Hindlimb muscle (tissue), 1 donor: ENCODE measurements at regions not wholly inside any gene's neighbourhood (a gene's known extent, or its start where the extent isn't known, plus 50 kb on each side); places are given as distances from the start of the nearest gene placed in this dataset.
"Not testable (repeated sequence)": the region's sequence is repeated elsewhere in the genome, so short reads cannot be mapped to it uniquely, and the experiment has no call there.

ENCODE experiments used
- DNase-seq: peaks from one replicate; pipeline ENCODE4 v3.0.0-alpha.2; 2013

DNA sequence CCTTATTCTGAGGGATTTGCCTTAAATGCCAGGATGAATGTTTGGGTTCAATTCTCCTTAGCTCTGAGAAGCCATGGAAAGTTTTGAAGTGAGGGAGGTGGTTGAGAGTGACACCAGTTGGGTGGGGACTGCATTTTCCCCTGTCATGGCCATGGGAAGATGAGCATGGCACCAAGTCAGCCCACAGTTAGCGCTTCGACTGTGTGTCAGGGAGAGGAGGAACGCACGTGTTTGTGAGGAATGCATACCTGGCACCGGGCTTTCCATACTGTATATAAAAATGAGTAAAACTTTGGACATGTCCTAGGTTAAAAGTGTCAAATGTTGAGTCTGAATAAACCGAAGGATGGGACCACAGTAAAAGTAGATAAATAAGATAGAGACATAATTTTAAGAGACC is 187.5 kb upstream of the KL start:
- no peak for DNase-seq

DNA sequence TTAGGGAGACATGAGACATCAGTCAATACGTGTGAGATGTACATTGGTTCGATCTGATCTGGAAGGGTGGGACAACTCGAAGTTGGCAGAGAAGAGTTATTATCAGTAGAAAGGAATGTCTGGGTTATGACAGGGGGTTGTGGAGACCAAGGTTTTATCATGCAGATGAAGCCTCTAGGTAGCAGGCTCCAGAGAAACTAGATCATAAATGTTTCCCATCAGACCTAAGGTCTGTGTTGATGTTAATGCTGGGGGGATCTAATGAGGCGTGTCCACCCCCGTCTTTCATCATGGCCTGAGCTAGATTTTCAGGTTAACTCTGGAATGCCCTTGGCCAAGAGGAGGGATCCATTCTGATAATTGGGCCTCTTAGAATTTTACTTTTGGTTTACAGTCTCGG is 187.0 kb upstream of the KL start:
- DNase-seq = no peak

DNA sequence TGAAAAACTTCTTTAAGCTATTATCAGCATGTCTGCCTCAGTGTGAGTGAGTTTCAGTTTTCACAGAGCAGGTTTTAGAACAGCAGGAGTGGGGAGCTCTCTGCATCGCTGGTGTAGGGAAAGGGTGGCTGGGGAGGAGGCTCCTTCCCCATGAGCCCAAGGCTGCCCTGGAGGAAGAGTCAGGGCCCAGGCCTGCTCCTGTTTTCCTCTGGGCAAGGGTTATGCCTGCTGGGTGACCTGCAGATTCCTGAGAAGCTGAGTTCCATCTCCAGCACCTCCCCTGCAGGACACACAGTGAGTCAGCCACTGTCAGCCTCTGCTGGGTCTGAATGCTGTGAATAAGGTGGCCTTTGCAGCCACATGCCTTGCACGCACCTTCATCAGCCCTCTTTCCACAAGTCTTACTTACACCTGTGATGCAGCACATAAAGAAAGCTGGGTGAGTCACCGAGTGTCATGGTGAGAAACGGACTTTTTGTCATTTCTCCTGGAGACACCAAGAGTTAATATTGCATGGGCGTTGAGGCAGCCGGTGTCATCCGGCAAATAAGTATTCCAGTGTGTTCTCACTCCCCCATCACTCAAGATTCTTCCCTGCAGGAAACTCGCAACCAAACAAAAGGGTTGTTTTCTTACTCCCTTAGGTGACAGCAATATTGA is 186.4 kb upstream of the KL start:
- no peak for DNase-seq

DNA sequence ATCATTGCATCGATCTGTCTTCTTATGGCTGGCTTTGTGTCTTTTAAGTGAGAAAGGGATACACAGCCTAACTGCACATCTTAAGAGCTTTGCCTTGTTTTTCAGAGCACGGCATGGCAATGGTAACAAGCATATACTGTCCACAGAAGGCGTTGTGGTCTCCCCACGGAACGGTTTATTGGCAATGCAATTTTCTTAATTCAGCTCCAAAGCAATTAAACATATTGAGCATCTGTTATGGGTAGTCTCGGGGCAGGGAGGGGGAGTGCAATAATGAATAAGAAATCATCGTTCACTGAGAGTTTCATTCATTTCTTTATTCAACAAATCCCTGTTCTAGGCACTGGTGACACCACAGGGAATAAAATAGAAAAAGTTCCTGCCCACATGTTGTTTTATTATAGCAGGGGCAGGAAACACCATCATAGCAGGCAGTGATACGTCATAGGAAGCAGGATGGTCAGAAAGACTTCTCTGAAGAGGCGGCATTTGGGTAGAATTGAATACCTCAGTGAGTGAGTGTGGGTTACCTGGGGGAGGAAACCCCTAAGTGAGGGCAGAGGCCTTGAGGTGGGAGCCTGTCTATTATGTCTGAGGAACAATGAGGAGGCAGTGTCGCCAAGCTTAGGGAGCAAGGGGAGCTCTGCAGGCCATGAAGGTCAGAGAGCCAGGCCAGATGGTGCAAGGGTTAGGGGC is 185.7 kb upstream of the KL start:
- DNase-seq = no peak

DNA sequence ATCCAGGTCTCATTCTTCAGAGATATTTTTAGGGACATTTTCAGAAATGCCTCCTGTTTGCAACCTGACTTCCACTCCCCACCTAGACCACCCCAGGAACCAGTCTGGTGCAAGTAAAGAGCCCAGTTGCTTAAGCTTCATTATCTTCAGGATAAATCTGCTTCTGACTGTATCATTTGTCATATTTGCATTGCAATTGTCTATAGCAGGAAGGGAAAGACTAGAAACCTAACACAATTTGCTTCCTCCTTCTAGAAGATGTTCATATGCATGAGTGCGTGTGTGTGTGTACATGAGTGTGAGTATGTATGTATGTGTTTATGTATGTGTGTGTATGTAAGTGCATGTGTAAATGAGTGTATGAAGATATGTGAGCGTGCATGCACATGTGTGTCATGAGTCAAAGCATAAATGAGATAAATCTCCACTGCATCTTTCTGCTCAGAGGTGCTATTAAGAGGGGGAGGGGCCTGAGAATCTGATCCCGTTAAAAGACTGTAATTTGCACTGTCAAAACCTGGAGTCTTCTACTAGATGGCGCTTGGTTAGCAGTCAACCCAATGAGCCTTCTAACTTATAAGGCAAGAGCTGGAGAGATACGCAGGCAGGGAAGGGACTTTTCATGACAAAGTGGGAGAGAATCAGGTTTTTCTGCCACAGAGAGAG is 178.8 kb upstream of the KL start:
- DNase-seq = no peak

DNA sequence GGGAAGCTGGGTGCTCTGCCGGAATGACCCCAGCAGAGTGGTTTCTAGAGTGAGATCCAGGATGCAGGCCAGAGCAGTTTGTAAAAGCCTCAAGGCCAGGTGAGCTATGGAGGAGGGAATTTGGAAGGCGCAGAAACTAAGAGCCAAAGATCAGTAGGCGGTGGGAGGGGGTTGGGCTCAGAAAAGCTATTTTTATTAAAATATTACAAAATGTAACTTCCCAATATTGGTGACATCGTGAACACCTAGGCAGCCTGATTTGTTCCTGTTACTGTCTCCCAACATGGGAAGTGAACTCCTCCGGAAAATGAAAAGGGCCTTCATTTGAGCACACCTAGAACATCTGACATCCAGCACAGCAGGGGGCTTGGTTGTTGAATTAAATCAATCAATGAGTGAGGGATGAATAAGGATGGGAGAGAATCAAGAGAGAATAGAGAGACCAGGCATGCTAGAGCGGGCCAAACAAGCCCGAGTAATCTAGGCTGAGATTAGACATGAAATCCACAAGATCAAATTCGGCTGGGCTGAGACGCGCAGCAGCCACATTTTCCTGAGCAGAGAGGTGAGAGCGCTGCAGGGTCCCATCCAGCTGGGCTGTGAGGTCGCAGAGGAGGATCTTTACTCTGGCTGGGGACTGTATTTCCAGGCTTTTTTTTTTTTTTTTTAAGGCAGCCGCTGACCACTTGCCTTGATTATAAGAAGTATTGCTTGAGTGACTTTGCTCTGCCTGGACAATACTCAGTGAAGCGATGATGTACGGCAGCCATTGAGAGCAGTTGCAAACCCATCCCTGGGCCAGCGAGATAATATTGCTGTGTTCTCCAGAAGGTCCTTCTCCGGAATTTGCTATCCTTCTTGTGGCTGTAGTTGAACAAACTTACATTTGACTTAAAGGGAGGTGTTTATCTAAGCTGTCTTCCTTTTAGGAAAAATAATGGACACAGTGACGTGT is 178.0 kb upstream of the KL start:
- DNase-seq = no peak

DNA sequence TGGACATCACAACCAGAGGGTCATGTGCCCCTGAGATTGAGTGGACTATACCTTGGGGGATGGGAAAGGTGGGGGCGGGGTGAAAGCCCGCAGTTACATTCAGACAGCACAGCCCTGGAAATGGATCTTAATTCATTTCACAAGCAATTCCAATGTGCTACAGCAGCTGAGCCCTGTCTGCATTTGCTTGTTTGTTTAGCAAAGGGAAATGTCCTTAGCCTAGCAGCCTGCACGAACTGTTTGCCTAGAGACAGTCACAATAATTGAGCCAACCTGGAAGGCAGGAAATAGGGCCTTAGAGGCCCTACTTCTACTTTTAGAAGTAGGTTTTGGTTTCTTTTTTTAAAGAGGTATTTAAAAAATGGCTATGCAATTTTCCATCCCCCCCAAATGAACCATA is 177.3 kb upstream of the KL start:
- peak; percentile 59 for DNase-seq

DNA sequence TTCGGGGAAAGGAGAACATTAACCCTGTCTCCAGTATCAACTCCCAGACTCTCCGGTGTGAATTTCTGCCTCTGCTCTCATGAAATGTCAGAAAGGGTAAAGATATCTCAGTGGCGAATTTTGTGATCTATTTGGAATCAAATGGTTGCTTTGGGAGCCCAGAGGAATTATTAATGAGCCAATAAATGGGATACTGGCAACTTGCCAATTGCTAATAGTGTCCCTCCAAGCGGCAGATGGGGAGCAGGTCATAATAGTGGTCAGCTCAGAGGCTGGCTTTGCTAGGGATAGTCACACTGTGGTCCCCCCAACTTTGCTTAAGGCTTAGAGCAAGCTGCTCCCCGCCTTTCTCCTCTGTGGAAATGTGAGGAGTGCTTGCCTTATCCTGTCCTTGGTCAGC is 176.1 kb upstream of the KL start:
- DNase-seq = no peak

DNA sequence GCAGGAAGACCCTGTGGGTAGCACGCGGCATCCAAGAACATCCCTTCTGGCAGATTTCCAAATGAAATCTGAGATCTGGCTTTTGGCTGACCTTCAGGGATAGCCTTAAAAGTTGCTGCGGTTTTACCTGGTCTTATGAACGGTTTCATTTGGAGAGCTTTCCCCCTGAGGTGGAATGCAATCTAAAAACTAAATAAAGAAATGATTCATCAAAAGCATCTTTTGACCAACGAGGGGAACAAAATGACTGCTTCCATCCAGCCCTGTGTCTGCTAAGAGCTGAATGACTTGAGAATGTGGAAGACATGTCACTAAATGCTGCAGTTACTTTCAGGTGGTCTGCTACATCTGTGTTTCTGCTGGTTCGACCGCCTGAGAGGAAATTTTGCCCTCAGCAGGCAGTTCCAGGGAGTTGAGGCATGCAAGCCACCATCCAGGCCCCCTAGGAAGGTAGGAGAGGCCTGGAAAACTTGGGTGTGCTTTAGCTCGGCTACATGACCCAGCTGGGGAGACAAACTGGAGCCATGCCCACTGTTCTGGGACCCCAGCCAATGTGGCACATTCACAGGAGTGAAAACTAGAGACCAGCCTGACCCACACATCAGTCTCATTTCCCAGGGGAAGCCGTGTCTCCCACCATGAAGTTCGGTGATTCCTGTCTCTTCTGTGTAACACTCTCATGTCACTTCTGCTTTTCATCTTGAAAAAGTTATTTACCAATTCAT is 175.1 kb upstream of the KL start:
- DNase-seq = no peak

DNA sequence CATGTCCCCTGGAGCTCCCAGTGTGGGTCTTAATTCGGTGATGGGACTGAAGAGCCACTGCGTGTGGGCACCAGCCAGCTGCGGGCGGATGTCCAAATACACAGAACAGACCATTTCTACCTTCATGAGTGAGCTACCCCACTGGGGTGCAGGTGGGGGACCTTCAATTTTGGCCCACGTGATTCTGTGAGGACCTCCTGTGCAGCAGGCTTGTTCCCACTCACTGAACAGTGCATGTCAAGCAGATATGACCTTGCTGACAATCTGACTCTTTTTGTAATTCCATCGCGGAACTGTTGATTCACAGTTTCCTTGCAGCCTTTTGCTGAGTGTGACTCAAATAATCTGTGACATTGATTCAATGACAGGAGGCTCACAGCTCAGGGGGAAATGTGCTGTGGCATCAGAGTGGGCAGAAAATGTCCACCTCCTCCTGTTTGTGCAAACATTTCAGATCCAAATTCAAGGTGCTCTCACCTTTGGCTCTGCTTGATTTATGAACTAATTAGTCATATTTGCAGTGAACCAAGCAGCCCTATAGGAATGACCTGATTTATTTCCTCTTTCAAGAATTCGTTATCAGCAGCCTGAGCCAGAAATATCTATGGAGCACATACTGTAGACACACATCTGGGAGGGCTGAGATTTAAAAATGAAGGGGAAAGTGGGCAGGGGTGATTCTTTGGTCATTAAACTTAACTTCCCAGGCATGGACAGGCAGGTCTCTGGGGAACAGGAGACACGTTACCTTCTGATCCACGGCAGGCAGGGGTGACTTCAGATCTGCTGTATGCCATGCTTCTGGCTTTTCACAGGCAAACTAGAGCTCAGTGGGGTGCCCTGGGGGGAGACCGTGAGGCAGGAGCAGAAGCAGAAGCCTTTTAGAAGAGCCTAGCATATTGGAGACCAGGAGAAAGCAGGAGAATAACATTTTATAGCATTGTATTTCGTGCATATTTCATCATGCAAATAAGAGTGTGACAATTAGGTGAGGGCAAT is 170.0 kb upstream of the KL start:
- no peak for DNase-seq

DNA sequence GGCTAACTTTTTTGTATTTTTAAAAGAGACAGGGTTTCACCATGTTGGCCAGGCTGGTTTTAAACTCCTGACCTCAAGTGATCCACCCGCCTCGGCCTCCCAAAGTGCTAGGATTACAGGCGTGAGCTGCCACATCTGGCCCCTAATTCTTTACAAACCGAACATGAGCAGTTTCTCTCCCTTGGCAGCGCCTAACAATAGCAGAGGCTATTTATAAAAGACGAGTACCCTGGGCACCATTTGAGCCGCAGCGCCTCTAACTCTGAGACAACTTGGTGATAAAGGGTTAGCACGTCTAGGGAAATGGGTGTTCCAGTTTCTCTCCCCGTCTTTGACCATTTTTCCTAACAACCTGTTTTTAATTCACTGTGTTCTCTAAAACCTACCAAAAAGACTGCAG is 168.2 kb upstream of the KL start:
- not testable (repeated sequence) for DNase-seq

DNA sequence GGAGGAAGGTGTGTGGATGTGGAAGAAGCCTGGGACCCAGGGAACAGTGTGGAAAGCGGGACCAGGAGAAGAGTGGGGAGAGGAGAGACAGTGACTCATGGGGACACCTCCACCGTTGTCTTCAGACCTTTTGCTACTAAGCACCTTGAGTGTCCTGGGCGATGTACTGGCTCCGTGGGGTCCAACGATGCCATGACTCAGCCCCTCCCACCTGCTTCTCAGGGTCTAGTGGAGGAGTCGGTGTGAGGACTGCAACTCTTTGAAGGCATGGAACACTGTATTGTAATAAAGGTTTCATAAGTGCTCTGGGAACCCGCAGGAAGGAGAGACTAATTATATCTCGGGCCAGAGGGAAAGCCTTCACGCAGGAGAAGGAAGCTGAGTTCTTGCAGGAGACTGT is 166.9 kb upstream of the KL start:
- no peak for DNase-seq

DNA sequence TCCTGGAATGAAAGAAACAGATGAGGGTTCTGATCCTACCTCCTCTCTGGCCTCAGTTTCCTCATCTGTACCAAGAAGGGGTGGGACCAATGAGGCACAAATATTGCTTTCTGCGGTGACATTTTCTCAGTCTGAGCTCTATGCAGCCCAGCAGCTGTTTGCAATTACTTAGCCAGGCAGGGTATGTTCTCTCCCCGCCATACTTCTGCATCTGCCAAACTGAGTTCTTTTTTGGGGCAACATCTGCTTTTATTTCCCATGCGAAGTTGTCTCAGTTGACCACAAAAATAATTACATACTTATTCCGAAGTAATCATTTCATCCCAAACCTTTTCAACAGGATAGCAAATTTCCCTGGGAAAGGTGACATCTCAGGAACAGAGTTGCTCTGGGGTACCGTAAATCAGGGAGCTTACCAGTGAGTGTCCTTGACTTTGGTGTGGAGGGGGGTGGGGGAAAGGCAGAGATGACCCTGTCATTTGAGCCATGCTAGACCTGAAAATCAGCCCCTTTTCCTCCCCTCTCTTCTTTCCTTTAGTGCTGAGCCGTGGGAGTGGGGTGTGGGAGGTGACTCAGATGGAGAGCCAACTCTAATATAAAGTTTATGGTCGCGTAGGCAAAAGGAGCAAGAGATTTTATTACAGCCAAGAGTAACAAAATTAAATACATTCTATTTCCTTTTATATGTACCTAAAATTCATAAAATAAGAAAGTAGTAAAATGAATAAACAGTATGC is 165.7 kb upstream of the KL start:
- DNase-seq = no peak

DNA sequence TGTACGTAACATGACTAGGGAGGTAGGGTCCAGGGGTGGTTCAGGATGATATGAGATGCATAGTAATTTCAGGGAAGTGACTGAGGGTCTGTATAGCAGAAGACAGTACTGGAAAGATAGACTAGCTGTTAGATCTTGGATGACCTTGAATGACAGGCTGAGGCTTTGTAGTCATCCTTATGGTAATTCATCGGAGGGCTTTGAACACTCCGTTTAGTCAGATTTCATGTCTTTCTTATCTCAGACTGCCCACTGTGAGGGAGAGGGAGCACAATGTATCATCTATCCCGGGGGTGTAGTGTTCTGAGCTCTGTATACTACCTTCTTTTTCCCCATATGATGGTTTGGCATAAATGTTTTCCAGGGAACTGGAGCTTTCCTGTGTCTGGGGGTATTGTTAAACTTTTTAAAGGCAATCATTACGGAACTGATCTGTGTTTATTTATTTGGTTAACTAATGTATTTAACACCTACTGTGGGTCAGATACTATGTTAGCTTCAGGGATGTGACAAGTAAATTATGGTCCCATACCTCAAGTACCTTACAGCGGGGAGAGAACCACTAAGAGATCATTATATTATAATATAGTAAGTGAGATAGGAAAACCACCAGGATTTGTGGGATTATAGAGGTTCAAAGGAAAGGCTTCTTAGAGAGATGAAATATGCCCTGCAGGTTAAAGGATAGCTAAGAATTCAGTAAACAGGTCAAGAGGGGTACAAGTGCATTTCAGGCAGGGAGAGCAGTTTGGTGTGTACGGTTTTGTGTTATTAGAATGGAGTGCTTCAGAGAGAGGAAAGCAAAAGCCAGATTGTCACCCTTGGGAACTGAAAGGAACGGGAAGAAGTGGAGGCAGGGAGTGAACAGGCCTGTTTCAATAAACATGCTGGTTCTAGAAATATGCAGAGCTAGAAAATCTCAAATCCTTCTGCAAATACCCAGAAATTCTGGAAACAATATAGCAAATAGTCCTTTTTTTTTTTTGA is 164.8 kb upstream of the KL start:
- DNase-seq = peak; percentile 56

DNA sequence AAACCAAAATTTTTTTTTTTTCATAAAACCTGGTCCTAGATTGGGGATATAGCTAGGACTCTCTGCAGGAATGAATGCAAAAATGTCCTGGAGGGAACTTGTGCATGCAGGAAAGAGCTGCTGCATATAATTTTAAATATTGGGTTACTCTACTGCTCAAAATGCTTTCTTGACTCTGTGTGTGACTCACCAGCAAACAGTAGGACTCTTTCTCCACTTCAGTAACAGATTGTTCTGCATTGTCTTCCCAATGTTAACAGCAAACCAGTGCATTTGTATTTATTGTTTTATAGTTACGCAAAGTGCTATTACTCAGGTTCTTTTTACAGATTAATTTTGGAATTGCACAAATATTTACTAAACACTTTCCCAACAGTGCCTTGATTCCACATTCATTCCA is 163.7 kb upstream of the KL start:
- DNase-seq = no peak

DNA sequence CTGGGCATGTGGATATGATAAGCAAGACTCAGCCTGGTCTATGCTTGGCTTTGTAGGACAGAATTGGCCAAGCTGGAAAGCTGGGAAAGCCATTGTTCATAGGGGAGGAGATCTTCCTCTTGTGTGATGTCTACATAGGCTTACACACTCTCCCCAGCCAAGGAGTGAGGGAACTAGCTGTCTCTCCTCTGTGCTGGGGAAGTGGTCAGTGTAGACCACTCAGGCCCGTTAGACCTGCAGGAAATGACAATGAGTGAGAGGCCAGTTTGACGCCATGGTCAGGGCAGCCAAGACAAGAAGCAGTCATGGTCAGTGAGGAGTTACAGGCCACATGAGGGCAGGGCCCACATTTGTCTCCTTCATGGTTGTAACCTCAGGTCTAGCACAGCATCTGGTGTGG is 159.1 kb upstream of the KL start:
- DNase-seq = no peak

DNA sequence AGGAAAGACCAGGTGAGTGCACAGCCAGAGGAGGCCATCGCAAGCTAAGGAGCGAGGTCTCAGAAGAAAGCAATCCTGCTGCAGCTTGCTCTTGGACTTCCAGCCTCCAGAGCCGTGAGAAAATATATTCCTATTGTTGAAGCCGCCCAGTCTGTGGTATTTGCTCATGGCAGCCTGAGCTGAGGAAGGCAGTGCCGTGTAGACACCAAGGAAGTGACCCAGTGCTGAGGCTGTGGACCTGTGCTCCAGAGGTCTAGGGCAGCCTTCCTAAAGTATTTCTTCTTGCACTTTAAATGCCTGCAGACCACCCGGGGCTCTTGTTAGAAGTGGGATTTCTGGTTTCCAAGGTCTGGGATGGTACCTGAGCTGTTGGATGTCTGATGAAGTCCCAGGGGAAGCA is 158.5 kb upstream of the KL start:
- DNase-seq = no peak

DNA sequence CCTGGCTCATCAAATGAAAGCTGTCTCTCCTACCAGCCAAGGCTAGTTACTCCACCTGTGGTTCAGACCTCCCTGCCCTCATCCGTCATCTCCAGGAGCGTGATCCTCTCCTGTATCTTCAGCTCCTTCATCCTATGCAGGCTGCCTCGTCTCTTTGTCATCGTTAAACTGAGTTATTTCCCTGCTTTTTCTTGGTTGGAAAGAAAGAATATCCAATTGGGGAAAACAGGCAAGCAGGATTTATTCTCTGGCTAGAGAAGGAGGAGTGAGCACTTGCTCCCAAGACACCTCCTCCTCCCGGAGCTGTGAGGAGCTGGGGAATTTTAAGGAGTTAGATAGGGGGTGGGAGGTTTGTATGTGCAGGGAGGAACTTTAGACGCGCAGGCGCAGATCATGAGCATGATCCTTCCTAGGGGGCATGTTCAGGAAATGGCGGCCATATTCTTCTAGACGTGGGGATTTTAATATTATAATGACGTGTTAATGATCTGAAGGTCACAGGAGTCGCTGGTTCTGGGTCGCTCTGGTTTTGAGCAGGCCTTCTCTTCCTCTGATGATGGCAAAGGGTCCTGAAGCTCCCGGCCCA is 156.4 kb upstream of the KL start:
- no peak for DNase-seq

DNA sequence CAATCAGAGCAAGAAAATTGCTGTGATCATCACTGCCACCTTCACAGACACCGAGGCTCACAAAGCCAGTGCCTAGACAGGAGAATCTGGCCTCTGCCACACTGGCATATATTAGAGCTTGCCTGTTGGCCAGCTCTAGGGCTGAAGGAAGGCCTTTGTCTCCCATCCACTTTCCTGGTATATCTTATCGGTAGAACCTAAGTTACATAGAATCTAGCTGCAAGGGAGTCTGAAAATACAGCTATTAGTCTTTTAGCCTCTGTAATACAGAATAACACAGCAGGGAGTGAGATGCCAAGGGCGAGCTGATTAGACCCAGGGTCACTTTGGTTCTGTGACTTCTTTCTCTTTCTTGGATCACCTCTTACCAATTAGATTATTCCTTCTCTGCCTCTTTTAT is 154.9 kb upstream of the KL start:
- DNase-seq = no peak
